GM23338 (cell line): ENCODE measurements at regions not wholly inside any gene's neighbourhood (a gene's known extent, or its start where the extent isn't known, plus 50 kb on each side); places are given as distances from the start of the nearest gene placed in this dataset.

Experiments
- ATAC-seq: fragments of 200-7000 bp; cut with Tn5 transposase; 3 replicates; pipeline ENCODE4 v1.9.1; 2020
- DNase-seq: peaks from one replicate; pipeline ENCODE4 v3.0.0-alpha.2; 2015; ENCODE audit warnings: low spot score
- H2AFZ ChIP-seq: fragments of 200-600 bp; sonication (generic); 2 replicates; pipeline ENCODE4 v1.8.0; 2016; ENCODE audit warnings: antibody characterized with exemption, mild to moderate bottlenecking, moderate library complexity
- H3F3A ChIP-seq: fragments of 200-600 bp; sonication (generic); replicated peaks from 2 replicates; pipeline ENCODE4 v1.8.0; 2017; ENCODE audit warnings: antibody characterized with exemption, mixed run types, low read depth
- H3K27ac ChIP-seq: fragments of 200-600 bp; sonication (generic); 2 replicates; pipeline ENCODE4 v1.6.1; 2016; ENCODE audit warnings: low read depth
- H3K27me3 ChIP-seq: fragments of 200-600 bp; sonication (generic); 2 replicates; pipeline ENCODE4 v1.8.0; 2016; ENCODE audit warnings: mild to moderate bottlenecking, mixed run types, moderate library complexity; ENCODE audit not compliant: insufficient read depth
- H3K36me3 ChIP-seq: fragments of 200-600 bp; sonication (generic); 2 replicates; pipeline ENCODE4 v1.8.0; 2016; ENCODE audit warnings: mild to moderate bottlenecking; ENCODE audit not compliant: insufficient read depth
- H3K4me1 ChIP-seq: fragments of 200-600 bp; sonication (generic); 2 replicates; pipeline ENCODE4 v1.8.0; 2016; ENCODE audit warnings: mild to moderate bottlenecking, moderate library complexity; ENCODE audit not compliant: insufficient read depth
- H3K4me2 ChIP-seq: fragments of 200-600 bp; sonication (generic); 2 replicates; pipeline ENCODE4 v1.7.1; 2017; ENCODE audit warnings: mixed run types
- H3K4me3 ChIP-seq: fragments of 200-600 bp; sonication (generic); 2 replicates; pipeline ENCODE4 v1.6.1; 2016; ENCODE audit warnings: mixed run types
- H3K79me2 ChIP-seq: fragments of 200-600 bp; sonication (generic); replicated peaks from 2 replicates; pipeline ENCODE4 v1.8.0; 2017; ENCODE audit warnings: mild to moderate bottlenecking; ENCODE audit not compliant: insufficient read depth
- H3K9me2 ChIP-seq: fragments of 200-600 bp; sonication (generic); 2 replicates; pipeline ENCODE4 v1.8.0; 2017; ENCODE audit not compliant: insufficient read depth
- H4K20me1 ChIP-seq: fragments of 200-600 bp; sonication (generic); replicated peaks from 2 replicates; pipeline ENCODE4 v1.8.0; 2017; ENCODE audit warnings: mild to moderate bottlenecking; ENCODE audit not compliant: insufficient read depth
- H3K27ac Mint-ChIP-seq: 2 replicates; pipeline ENCODE4 v1.8.0; 2020; ENCODE audit warnings: inconsistent platforms, mild to moderate bottlenecking, moderate library complexity, mixed read lengths
- H3K27me3 Mint-ChIP-seq: 3 replicates; pipeline ENCODE4 v1.8.0; 2022; ENCODE audit warnings: low read depth, mild to moderate bottlenecking, moderate library complexity, mixed read lengths, inconsistent platforms; ENCODE audit not compliant: insufficient read depth, poor library complexity
- H3K36me3 Mint-ChIP-seq: 3 replicates; pipeline ENCODE4 v1.8.0; 2021; ENCODE audit warnings: low read depth, mild to moderate bottlenecking, inconsistent platforms, moderate library complexity, mixed read lengths
- H3K4me1 Mint-ChIP-seq: 3 replicates; pipeline ENCODE4 v1.8.0; 2020; ENCODE audit warnings: mild to moderate bottlenecking, inconsistent platforms, mixed read lengths
- H3K4me3 Mint-ChIP-seq: 3 replicates; pipeline ENCODE4 v1.8.0; 2021; ENCODE audit warnings: moderate library complexity, mild to moderate bottlenecking, inconsistent platforms, mixed read lengths
- H3K9me3 Mint-ChIP-seq: 3 replicates; pipeline ENCODE4 v1.8.0; 2020; ENCODE audit warnings: moderate library complexity, mild to moderate bottlenecking, inconsistent platforms, mixed read lengths
- ETS1 ChIP-seq: IDR thresholded peaks from 2 replicates; pipeline ENCODE4 v1.6.1; 2016; ENCODE audit warnings: antibody characterized with exemption
- EZH2 ChIP-seq: fragments of 200-600 bp; sonication (generic); IDR thresholded peaks from one replicate; pipeline ENCODE4 v1.8.0; 2017; ENCODE audit warnings: antibody characterized with exemption, mild to moderate bottlenecking, low read depth; ENCODE audit not compliant: unreplicated experiment
- EZH2phosphoT487 ChIP-seq: fragments of 200-600 bp; sonication (generic); IDR thresholded peaks from one replicate; pipeline ENCODE4 v1.8.1; 2018; ENCODE audit warnings: antibody characterized with exemption; ENCODE audit not compliant: unreplicated experiment
- JUNB ChIP-seq: IDR thresholded peaks from one replicate; pipeline ENCODE4 v1.6.1; 2016; ENCODE audit warnings: antibody characterized with exemption; ENCODE audit not compliant: unreplicated experiment
- NANOG ChIP-seq: IDR thresholded peaks from 2 replicates; pipeline ENCODE4 v1.6.1; 2016; ENCODE audit warnings: antibody characterized with exemption, borderline replicate concordance
- ZNF114 ChIP-seq: fragments of 250-450 bp; sonication (Bioruptor Pico); IDR thresholded peaks from 2 replicates; pipeline ENCODE4 v1.5.0; 2020; ENCODE audit warnings: mild to moderate bottlenecking, moderate library complexity
- ZNF331 ChIP-seq: fragments of 250-450 bp; sonication (Bioruptor Pico); IDR thresholded peaks from 2 replicates; pipeline ENCODE4 v1.5.0; 2020; ENCODE audit warnings: low read depth, mild to moderate bottlenecking, moderate library complexity
- TF ChIP-seq, protein P1 (sequence below): IDR thresholded peaks from one replicate; pipeline ENCODE4 v1.6.1; 2018; ENCODE audit warnings: antibody characterized with exemption; ENCODE audit not compliant: unreplicated experiment
- TF ChIP-seq, protein P2 (sequence below), 2 experiments: fragments of 200-600 bp in 1 of 2; sonication (generic) in 1 of 2; conservative IDR thresholded peaks; 2 replicates each; pipeline versions ENCODE4 v1.5.1 to v1.6.1; 2016 to 2017; ENCODE audit warnings: antibody characterized with exemption in 2 of 2, low read depth in 2 of 2, mild to moderate bottlenecking in 2 of 2, moderate library complexity in 1 of 2
- TF ChIP-seq, protein P3 (sequence below): fragments of 250-450 bp; sonication (Bioruptor Pico); IDR thresholded peaks from 2 replicates; pipeline ENCODE4 v1.5.0; 2020; ENCODE audit warnings: mild to moderate bottlenecking, moderate library complexity

- Histone ChIP-seq H3F3A (no peaks in the 10 kb centered on the region), H4K20me1 (no peaks in the 10 kb centered on the region), H3K4me3 (no peak overlapping the region), H3K36me3 (no peaks in the 10 kb centered on the region), H3K27ac (no peak overlapping the region), H2AFZ (peak overlapping the region; percentile 3), H3K9me2 (no peaks in the 10 kb centered on the region), H3K27me3 (no peaks in the 10 kb centered on the region), H3K79me2 (no peaks in the 10 kb centered on the region), H3K4me2 (no peak overlapping the region), H3K4me1 (no peaks in the 10 kb centered on the region)
- Mint-ChIP-seq H3K36me3 (no peaks in the 10 kb centered on the region), H3K9me3 (no peaks in the 10 kb centered on the region; the same call in 2 of the 3 replicates), H3K27ac (no peak overlapping the region), H3K4me1 (peaks cover 3% of the 10 kb centered on the region; the same call in 1 of the 3 replicates), H3K27me3 (peaks cover 2% of the 10 kb centered on the region), H3K4me3 (no peak overlapping the region)
- ATAC-seq (no peak), DNase-seq (no peak)
- TF ChIP-seq, protein P1, sequence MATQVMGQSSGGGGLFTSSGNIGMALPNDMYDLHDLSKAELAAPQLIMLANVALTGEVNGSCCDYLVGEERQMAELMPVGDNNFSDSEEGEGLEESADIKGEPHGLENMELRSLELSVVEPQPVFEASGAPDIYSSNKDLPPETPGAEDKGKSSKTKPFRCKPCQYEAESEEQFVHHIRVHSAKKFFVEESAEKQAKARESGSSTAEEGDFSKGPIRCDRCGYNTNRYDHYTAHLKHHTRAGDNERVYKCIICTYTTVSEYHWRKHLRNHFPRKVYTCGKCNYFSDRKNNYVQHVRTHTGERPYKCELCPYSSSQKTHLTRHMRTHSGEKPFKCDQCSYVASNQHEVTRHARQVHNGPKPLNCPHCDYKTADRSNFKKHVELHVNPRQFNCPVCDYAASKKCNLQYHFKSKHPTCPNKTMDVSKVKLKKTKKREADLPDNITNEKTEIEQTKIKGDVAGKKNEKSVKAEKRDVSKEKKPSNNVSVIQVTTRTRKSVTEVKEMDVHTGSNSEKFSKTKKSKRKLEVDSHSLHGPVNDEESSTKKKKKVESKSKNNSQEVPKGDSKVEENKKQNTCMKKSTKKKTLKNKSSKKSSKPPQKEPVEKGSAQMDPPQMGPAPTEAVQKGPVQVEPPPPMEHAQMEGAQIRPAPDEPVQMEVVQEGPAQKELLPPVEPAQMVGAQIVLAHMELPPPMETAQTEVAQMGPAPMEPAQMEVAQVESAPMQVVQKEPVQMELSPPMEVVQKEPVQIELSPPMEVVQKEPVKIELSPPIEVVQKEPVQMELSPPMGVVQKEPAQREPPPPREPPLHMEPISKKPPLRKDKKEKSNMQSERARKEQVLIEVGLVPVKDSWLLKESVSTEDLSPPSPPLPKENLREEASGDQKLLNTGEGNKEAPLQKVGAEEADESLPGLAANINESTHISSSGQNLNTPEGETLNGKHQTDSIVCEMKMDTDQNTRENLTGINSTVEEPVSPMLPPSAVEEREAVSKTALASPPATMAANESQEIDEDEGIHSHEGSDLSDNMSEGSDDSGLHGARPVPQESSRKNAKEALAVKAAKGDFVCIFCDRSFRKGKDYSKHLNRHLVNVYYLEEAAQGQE: no peak
These were observed 428.3 kb upstream of the NOVA1 start for GRCh38 chr14:27026097-27026496.

- H3K4me3 Mint-ChIP-seq: no peak overlapping the region
- DNase-seq (no peak), ATAC-seq (no peak)
- Histone ChIP-seq H3F3A (no peaks in the 10 kb centered on the region), H3K27ac (no peak overlapping the region), H3K4me2 (no peak overlapping the region), H3K4me1 (no peaks in the 10 kb centered on the region), H3K9me2 (no peaks in the 10 kb centered on the region), H3K27me3 (no peaks in the 10 kb centered on the region), H2AFZ (no peak overlapping the region), H3K79me2 (no peaks in the 10 kb centered on the region), H3K36me3 (no peaks in the 10 kb centered on the region), H4K20me1 (no peaks in the 10 kb centered on the region), H3K4me3 (no peak overlapping the region)
- H3K27ac Mint-ChIP-seq: no peak overlapping the region
- no peaks in the 10 kb centered on the region for H3K9me3 Mint-ChIP-seq
- H3K36me3 Mint-ChIP-seq: no peaks in the 10 kb centered on the region
- no peaks in the 10 kb centered on the region for H3K4me1 Mint-ChIP-seq
- H3K27me3 Mint-ChIP-seq: peaks cover 3% of the 10 kb centered on the region
- TF ChIP-seq, protein P2, sequence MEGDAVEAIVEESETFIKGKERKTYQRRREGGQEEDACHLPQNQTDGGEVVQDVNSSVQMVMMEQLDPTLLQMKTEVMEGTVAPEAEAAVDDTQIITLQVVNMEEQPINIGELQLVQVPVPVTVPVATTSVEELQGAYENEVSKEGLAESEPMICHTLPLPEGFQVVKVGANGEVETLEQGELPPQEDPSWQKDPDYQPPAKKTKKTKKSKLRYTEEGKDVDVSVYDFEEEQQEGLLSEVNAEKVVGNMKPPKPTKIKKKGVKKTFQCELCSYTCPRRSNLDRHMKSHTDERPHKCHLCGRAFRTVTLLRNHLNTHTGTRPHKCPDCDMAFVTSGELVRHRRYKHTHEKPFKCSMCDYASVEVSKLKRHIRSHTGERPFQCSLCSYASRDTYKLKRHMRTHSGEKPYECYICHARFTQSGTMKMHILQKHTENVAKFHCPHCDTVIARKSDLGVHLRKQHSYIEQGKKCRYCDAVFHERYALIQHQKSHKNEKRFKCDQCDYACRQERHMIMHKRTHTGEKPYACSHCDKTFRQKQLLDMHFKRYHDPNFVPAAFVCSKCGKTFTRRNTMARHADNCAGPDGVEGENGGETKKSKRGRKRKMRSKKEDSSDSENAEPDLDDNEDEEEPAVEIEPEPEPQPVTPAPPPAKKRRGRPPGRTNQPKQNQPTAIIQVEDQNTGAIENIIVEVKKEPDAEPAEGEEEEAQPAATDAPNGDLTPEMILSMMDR (conservative IDR thresholded peaks at IDR 0.05; ENCODE audit: low read depth in 2 of 2): no peak
- TF ChIP-seq NANOG: no peak
- no peak for TF ChIP-seq EZH2phosphoT487
- no peak for TF ChIP-seq ETS1
- no peak for TF ChIP-seq ZNF331 (CRISPR knock-in tag)
- no peak for TF ChIP-seq JUNB
- TF ChIP-seq ZNF114 (CRISPR knock-in tag): no peak
- TF ChIP-seq, protein P3, sequence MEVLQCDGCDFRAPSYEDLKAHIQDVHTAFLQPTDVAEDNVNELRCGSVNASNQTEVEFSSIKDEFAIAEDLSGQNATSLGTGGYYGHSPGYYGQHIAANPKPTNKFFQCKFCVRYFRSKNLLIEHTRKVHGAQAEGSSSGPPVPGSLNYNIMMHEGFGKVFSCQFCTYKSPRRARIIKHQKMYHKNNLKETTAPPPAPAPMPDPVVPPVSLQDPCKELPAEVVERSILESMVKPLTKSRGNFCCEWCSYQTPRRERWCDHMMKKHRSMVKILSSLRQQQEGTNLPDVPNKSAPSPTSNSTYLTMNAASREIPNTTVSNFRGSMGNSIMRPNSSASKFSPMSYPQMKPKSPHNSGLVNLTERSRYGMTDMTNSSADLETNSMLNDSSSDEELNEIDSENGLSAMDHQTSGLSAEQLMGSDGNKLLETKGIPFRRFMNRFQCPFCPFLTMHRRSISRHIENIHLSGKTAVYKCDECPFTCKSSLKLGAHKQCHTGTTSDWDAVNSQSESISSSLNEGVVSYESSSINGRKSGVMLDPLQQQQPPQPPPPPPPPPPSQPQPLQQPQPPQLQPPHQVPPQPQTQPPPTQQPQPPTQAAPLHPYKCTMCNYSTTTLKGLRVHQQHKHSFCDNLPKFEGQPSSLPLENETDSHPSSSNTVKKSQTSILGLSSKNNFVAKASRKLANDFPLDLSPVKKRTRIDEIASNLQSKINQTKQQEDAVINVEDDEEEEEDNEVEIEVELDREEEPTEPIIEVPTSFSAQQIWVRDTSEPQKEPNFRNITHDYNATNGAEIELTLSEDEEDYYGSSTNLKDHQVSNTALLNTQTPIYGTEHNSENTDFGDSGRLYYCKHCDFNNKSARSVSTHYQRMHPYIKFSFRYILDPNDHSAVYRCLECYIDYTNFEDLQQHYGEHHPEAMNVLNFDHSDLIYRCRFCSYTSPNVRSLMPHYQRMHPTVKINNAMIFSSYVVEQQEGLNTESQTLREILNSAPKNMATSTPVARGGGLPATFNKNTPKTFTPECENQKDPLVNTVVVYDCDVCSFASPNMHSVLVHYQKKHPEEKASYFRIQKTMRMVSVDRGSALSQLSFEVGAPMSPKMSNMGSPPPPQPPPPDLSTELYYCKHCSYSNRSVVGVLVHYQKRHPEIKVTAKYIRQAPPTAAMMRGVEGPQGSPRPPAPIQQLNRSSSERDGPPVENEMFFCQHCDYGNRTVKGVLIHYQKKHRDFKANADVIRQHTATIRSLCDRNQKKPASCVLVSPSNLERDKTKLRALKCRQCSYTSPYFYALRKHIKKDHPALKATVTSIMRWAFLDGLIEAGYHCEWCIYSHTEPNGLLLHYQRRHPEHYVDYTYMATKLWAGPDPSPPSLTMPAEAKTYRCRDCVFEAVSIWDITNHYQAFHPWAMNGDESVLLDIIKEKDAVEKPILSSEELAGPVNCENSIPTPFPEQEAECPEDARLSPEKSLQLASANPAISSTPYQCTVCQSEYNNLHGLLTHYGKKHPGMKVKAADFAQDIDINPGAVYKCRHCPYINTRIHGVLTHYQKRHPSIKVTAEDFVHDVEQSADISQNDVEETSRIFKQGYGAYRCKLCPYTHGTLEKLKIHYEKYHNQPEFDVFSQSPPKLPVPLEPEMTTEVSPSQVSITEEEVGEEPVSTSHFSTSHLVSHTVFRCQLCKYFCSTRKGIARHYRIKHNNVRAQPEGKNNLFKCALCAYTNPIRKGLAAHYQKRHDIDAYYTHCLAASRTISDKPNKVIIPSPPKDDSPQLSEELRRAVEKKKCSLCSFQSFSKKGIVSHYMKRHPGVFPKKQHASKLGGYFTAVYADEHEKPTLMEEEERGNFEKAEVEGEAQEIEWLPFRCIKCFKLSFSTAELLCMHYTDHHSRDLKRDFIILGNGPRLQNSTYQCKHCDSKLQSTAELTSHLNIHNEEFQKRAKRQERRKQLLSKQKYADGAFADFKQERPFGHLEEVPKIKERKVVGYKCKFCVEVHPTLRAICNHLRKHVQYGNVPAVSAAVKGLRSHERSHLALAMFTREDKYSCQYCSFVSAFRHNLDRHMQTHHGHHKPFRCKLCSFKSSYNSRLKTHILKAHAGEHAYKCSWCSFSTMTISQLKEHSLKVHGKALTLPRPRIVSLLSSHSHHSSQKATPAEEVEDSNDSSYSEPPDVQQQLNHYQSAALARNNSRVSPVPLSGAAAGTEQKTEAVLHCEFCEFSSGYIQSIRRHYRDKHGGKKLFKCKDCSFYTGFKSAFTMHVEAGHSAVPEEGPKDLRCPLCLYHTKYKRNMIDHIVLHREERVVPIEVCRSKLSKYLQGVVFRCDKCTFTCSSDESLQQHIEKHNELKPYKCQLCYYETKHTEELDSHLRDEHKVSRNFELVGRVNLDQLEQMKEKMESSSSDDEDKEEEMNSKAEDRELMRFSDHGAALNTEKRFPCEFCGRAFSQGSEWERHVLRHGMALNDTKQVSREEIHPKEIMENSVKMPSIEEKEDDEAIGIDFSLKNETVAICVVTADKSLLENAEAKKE (CRISPR knock-in tag): no peak
- TF ChIP-seq EZH2: no peak
These were observed 442.7 kb upstream of the NOVA1 start for GRCh38 chr14:27040552-27040951.
